Smooth muscle cell (in vitro differentiated cells): ENCODE measurements at regions not wholly inside any gene's neighbourhood (a gene's known extent, or its start where the extent isn't known, plus 50 kb on each side); places are given as distances from the start of the nearest gene placed in this dataset.

Experiments
- DNase-seq: peaks from one replicate; lab custom pipeline; 2025; ENCODE audit not compliant: unreplicated experiment; lab: John Stamatoyannopoulos, UW
- H2AFZ ChIP-seq: fragments of 200-600 bp; sonication (generic); 2 replicates; pipeline ENCODE4 v1.6.0; 2016; ENCODE audit warnings: antibody characterized with exemption, low read depth, mild to moderate bottlenecking
- H3F3A ChIP-seq: fragments of 200-600 bp; sonication (generic); 2 replicates; pipeline ENCODE4 v1.6.0; 2017; ENCODE audit warnings: antibody characterized with exemption, low read depth
- H3K27ac ChIP-seq: fragments of 200-600 bp; sonication (generic); 2 replicates; pipeline ENCODE4 v1.5.1; 2016; ENCODE audit warnings: low read depth, mild to moderate bottlenecking
- H3K27me3 ChIP-seq: fragments of 200-600 bp; sonication (generic); 2 replicates; pipeline ENCODE4 v1.6.1; 2016; ENCODE audit warnings: low read depth, mild to moderate bottlenecking
- H3K36me3 ChIP-seq: fragments of 200-600 bp; sonication (generic); 2 replicates; pipeline ENCODE4 v1.5.1; 2016; ENCODE audit warnings: low read depth
- H3K4me1 ChIP-seq: fragments of 200-600 bp; sonication (generic); 2 replicates; pipeline ENCODE4 v1.5.1; 2016; ENCODE audit warnings: low read depth
- H3K4me2 ChIP-seq: fragments of 200-600 bp; sonication (generic); 2 replicates; pipeline ENCODE4 v1.6.0; 2016; ENCODE audit warnings: mild to moderate bottlenecking
- H3K4me3 ChIP-seq: fragments of 200-600 bp; sonication (generic); 2 replicates; pipeline ENCODE4 v1.5.1; 2016; ENCODE audit warnings: mild to moderate bottlenecking
- H3K79me2 ChIP-seq: fragments of 200-600 bp; sonication (generic); 2 replicates; pipeline ENCODE4 v1.6.0; 2016; ENCODE audit warnings: low read depth, mild to moderate bottlenecking
- H3K9ac ChIP-seq: fragments of 200-600 bp; sonication (generic); 2 replicates; pipeline ENCODE4 v1.6.0; 2016; ENCODE audit warnings: low read depth
- H3K9me3 ChIP-seq: fragments of 200-600 bp; sonication (generic); replicated peaks from 2 replicates; pipeline ENCODE4 v1.5.1; 2016; ENCODE audit warnings: low read depth
- H4K20me1 ChIP-seq: fragments of 200-600 bp; sonication (generic); 2 replicates; pipeline ENCODE4 v1.6.0; 2016; ENCODE audit warnings: low read depth
- CTCF ChIP-seq: fragments of 200-600 bp; sonication (generic); IDR thresholded peaks from 2 replicates; pipeline ENCODE4 v1.5.1; 2017; ENCODE audit warnings: borderline replicate concordance, mild to moderate bottlenecking, antibody characterized with exemption; ENCODE audit not compliant: insufficient read depth, poor library complexity, severe bottlenecking
- WGBS: methylation state at CpG from one replicate; pipeline ENCODE4 v1.1.7; 2016; ENCODE audit warnings: low lambda C conversion rate; 5-methylcytosine and 5-hydroxymethylcytosine counted together

GRCh38 chr2:181318504-181319280 is 138.5 kb upstream of the ITGA4 start:
- H3K36me3 ChIP-seq, result no peaks in the 10 kb centered on the region
- 82% methylated on average over 3 of the region's 3 CpGs for WGBS
- no peak overlapping the region for H3K27ac ChIP-seq
- no peak overlapping the region for H3K4me3 ChIP-seq
- no peaks in the 10 kb centered on the region for H3F3A ChIP-seq
- H3K4me2 ChIP-seq, result no peak overlapping the region
- no peak overlapping the region for H2AFZ ChIP-seq
- no peaks in the 10 kb centered on the region for H3K27me3 ChIP-seq
- no peaks in the 10 kb centered on the region for H3K9me3 ChIP-seq
- no peak overlapping the region for H3K9ac ChIP-seq
- no peak for TF ChIP-seq CTCF
- no peaks in the 10 kb centered on the region for H4K20me1 ChIP-seq
- H3K79me2 ChIP-seq, result no peaks in the 10 kb centered on the region
- no peak for DNase-seq
- no peaks in the 10 kb centered on the region for H3K4me1 ChIP-seq

- Histone ChIP-seq H3K36me3 (no peaks in the 10 kb centered on the region), H4K20me1 (no peaks in the 10 kb centered on the region), H2AFZ (no peak overlapping the region), H3K4me1 (no peaks in the 10 kb centered on the region), H3K79me2 (no peaks in the 10 kb centered on the region), H3K9me3 (no peaks in the 10 kb centered on the region), H3F3A (no peaks in the 10 kb centered on the region), H3K27me3 (no peaks in the 10 kb centered on the region), H3K4me3 (no peak overlapping the region), H3K27ac (no peak overlapping the region), H3K4me2 (no peak overlapping the region), H3K9ac (no peak overlapping the region)
- TF ChIP-seq CTCF, result no peak
- DNase-seq, result no peak
Observed at GRCh38 chr2:181319286-181319685, 137.9 kb upstream of the ITGA4 start.

- H4K20me1 ChIP-seq, result no peaks in the 10 kb centered on the region
- H3K4me3 ChIP-seq, result no peak overlapping the region
- H3K27ac ChIP-seq, result no peak overlapping the region
- no peak overlapping the region for H3K9ac ChIP-seq
- WGBS, result 87% methylated on average over 2 of the region's 2 CpGs
- no peaks in the 10 kb centered on the region for H3K4me1 ChIP-seq
- H3K9me3 ChIP-seq, result no peaks in the 10 kb centered on the region
- H3K4me2 ChIP-seq, result no peak overlapping the region
- no peak for TF ChIP-seq CTCF
- no peak for DNase-seq
- no peak overlapping the region for H2AFZ ChIP-seq
- H3K79me2 ChIP-seq, result no peaks in the 10 kb centered on the region
- H3K36me3 ChIP-seq, result no peaks in the 10 kb centered on the region
- no peaks in the 10 kb centered on the region for H3F3A ChIP-seq
- H3K27me3 ChIP-seq, result no peaks in the 10 kb centered on the region
Observed at GRCh38 chr2:181320638-181321037, 136.5 kb upstream of the ITGA4 start.

- Histone ChIP-seq H3F3A (no peaks in the 10 kb centered on the region), H3K36me3 (no peaks in the 10 kb centered on the region), H3K27me3 (no peaks in the 10 kb centered on the region), H2AFZ (no peak overlapping the region), H3K79me2 (no peaks in the 10 kb centered on the region), H3K4me2 (no peak overlapping the region), H3K9me3 (no peaks in the 10 kb centered on the region), H3K4me1 (no peaks in the 10 kb centered on the region), H3K9ac (no peak overlapping the region), H3K27ac (no peak overlapping the region), H3K4me3 (no peak overlapping the region), H4K20me1 (no peaks in the 10 kb centered on the region)
- no peak for DNase-seq
- no peak for TF ChIP-seq CTCF
Observed at GRCh38 chr2:181324912-181325311, 132.3 kb upstream of the ITGA4 start.
